Fibroblast of peridontal ligament (primary cell): ENCODE measurements at regions not wholly inside any gene's neighbourhood (a gene's known extent, or its start where the extent isn't known, plus 50 kb on each side); places are given as distances from the start of the nearest gene placed in this dataset.

ENCODE experiments used
- DNase-seq: peaks from one replicate; pipeline ENCODE4 v3.0.0-alpha.2; 2010; ENCODE audit errors: extremely low read depth

DNA sequence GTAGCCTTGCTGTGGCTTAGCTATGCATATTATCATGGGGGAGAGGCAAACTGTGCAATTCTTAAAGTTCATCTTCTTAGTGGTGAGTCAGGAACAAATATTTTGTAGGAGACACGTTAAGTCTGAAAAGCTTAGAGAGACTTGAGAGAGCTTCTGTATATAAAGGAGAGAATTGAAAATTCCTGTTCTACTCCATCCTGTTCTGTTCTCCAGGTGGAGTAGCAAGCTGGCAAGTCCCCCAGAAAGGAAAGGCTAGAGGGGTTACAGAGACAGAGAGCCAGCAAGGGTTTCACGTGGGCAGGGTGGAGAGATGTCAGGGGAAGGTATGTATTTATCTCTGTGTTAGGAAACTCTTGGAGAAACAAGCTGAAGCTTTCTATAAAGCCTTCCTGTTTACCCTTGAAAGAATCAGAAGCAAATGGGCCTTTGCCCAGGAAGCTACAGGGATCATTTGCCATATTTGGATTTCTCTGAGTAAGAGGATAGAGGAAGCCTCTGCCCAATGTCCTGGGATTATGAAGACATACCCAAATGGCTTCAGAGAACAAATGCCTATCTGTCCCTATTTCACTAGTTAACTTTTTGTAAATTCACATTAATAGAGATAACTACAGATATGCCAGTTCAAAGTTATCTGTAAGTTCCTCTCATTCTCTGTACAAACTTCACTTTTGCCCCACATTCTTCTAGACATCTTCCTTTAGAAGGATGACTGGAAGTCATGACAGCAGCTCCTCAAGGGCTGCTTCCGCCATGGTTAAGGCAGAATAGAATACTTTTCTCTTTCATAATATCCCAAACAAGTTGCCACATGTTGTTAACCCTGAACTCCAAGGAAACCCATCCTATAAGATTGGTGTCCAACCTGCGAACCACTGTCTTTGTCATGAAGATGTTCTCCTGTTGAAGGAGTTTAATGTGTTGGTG lies 126.7 kb upstream of the NEDD9 start:
- no peak for DNase-seq

DNA sequence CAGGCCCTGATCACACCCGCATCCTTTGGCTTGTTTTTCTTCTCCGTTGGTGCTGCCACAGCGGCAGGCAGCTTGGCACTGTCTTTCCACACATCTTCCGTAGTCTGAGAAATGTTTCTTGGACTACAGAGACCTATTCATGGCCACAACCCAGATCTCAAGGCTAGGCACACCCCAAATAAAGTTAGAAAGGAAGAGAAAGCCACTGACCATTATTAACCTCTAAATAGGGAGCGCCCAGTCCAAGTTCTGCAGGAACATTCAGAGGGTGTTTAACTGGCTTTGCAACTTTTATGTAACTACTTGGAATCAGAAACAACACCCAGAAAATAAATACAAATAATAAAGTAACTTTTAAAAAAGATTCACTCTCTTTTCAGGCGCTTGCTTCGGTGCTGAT lies 124.8 kb upstream of the NEDD9 start:
- no peak for DNase-seq

DNA sequence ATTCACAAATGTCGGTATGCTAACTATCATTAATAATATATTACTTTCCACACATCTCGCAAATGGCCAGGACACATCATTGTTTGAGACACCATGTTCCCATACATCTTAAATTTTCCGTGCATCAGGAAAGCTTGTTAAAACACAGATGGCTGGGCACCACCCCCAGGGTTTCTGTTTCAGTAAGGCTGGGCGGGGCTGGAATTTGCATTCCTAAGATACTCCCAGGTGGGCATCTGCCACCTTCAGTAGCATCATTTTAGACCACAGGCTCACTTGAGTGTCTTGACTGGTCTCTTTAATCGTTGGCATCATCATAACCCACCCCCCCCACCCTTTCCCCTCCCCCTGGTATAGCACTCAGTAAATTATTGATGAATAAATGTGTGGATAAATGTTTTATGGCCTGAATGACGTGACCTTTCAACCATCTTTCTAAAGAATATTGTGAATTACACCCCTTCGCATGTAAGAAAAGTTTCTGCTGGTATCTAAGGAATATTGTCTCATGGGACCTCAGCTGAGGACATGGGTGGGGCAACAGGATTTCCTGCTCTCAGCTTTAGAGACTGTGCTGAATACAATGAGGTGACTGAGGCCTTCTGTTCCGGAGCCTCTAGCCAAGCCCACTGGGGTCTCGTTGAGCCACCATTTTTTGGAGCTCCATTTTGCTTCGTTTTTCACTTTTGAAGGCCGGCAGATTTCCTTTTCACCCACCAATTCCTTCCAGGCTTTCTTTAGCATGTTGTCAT lies 124.1 kb upstream of the NEDD9 start:
- DNase-seq = no peak

DNA sequence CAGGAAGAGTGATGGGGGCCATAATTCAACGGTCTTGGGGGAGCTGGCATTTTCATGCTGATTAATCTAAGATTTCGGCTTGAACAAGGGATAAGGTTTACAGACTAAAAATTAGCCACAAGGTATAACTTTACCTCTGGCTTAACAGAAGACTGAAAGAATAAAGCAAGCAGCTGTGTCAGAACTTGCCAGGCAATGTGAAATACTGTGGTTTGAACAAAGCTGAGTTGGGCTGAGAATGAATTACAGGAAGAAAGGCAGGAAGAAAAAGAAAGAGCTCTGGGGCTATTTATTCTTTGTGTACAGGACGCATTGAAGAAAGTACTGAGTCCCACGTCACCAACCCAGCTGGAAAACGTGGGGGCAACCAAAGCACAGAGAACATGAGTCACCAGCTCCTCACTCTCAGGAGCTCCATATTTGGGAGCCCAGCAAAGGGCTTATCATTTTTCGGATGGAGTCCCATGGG lies 121.5 kb upstream of the NEDD9 start:
- DNase-seq = peak; percentile 89

DNA sequence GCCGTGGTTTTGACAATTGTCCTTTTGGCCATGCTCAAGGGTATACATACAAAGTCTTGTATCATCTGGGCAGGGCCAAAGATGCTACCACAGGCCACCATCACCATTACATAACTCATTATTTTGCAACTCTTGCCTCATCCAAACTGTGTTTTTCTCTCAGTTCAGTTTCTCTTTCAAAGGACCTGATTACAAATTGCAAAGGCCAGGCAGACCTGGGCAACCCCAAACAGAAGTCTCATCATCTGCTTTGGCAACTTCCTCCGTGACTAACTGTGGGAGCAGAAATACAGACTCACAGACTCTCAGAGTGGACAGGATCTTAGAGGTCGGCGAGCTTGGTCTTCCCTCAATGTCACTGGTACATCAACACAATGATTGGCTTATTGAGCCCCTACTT lies 117.8 kb upstream of the NEDD9 start:
- DNase-seq = peak; percentile 30

DNA sequence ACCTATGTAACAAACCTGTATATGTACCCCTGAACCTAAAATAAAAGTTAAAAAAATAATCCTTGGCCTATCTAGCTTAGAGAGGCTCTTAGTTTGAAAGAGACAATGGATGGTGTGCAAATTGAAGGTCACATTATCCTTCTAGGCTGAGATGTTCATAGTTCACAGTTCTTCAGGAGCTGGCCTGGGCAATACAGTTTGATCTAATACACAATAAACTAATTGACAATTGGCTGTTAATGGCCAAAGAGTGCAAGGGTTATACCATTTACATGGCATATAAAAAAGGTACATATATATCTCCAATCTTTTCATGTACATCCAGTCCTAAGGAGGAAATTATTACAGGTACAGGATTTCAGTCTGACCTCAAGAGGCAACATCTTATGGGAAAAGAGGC lies 117.4 kb upstream of the NEDD9 start:
- DNase-seq = no peak

DNA sequence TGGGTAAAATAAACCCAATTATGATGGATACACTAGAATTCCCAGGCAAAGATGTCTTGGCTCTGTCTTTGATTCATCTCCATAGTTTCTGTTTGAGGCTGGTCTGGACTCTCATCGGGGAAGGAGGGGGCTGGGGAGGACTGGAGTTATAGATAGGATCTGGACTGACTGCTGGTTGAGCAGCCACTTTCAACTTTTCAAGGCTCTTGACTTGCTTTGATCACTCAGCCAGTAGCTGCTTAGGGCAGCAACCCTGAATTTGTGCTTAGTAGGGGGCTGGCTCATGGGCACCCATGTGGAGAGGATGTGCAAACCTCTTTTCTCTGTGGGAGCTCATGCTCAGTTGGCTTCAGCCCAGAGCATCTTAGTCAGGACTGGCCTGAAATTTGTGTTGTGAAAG lies 114.0 kb upstream of the NEDD9 start:
- DNase-seq = no peak

DNA sequence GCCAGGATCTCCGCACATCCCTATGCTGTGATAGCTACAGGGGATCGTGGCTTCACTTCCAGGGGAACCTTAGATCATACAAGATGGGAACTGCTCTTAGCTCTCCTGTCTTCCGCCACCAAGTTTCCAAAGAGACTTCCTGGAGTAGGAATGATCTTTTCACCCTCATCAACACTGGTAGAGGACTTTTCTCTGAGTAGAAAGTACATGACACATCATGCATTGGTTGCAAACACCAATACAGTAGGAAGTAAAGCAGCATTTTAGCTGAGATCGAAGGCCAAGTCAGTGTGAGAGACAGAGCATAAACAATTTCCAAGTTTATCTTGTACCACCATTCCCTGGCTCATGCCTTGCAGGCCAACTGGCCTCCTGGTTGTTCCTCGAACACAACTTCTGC lies 113.1 kb upstream of the NEDD9 start:
- no peak for DNase-seq

DNA sequence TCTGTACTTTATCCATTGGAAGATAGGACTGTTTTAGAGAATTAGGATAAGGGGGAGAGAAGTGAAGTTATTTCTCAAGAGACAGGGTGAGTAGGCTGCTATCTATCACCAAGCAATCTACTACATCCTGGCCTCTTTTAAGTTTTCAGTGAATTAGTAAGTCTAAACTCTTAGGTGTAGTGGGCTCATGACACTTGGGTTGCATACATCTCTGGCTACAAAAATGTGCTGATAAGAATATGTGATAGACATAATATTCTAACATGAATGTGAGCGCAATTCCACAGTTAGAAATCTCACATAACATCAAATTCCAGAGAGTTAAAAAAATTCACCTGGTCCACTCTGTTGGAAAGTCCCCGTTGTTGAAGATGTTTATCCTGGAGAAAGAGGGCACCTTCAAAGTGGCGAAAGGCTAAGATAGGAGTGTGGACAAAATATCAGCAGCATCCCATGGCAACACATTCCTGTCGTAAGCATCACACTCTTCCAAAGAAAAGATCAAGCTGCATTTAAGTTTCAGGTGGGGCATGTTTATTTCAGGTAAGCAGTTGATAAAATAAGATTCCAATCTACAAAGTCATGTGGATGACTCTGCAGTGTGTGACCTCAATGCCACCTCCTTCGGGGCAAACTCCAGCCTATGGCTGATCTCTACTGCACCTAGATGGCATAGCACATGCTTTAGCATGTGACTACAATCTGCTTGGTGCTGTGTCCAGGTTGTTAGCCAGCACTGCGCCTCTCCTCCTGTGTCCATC lies 111.7 kb upstream of the NEDD9 start:
- DNase-seq = no peak

DNA sequence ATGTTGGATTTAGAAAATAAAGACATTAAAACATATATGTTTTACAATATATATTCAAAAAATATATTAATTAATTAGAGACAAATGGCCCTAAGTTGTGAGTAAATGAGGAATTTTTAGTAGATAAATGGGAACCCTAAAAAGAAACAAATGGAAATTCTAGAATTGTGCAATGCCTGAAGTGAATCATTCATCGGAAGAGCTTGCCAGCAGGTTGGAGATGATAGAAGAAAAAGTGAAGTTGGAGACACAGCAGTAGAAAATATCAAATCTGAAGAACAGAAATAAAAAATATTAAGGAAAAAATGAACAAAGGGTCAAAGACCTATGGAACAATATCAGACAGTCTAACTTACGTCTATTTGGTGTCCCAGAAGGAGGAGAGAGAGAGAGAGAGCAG lies 109.4 kb upstream of the NEDD9 start:
- peak; percentile 45 for DNase-seq

DNA sequence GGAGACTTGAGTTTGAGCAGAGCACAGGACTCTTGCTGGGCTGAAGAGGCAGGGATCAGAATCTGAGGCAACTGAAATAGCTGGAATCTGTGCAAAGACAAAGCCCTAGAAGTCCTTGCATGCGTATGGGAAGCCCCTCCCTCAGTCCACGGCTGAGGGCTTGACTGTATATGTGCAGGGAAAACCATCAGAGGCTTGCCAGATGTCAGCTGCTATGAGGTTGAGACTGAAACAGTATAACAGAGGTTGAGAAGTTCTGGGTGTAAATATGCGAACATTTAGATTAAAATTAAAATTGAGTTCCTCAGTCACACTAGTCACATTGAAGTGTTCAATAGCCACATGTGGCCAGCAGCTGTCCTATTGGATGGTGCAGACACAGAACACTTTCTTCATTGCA lies 108.8 kb upstream of the NEDD9 start:
- no peak for DNase-seq

DNA sequence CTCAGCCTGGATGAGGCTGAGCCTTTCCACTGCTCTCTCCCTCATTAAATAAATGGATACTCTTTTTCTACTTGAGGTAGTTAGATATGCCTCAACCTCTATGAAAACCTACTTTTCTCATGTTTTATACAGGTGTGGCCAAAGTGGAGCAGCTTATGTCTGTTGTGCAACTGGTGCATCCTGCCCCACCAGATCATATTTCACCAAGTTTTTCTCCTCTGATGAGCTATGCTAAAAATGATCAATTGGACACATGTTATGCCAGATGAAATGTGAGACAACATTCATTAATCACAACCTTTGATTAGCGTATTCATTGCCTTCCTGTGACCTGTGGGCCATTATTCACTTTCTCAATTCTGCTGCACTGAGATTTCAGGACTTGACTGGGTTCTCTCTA lies 106.9 kb upstream of the NEDD9 start:
- no peak for DNase-seq

DNA sequence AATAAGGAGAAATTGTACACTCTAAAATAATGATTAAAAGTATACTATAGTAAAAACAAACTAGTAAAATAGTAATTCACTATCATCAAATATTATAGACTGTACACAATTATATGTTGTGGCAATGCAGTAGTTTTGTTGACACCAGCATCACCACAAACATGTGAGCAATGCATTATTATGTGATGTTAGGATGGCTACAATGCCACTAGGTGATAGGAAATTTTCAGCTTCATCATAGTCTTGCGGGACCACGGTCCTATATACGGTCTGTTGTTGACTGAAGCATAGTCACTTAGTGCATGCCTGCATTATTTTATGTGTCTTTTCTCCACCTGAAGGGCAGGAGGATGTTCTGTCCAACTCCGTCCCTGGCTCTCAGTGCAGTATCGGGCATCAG lies 104.8 kb upstream of the NEDD9 start:
- DNase-seq = no peak

DNA sequence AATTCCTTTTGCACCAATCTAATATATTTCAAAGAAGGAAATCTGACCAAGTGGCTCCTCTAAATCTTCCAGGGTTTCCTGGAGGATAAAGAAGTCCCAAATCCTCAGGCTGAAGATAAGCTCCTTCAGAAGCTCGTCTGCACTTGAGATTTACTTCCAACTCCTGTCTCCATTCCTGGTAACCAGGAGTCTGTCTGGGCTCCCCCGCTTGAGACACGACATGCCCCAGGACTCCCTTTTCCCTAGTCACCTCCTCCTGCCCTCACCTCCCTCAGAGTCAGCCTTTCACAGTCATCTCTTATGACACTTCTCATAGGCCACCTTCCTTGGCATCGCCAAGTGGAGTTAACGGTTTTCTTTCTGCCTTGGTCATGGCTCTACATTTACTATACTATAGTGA lies 103.4 kb upstream of the NEDD9 start:
- DNase-seq = no peak

DNA sequence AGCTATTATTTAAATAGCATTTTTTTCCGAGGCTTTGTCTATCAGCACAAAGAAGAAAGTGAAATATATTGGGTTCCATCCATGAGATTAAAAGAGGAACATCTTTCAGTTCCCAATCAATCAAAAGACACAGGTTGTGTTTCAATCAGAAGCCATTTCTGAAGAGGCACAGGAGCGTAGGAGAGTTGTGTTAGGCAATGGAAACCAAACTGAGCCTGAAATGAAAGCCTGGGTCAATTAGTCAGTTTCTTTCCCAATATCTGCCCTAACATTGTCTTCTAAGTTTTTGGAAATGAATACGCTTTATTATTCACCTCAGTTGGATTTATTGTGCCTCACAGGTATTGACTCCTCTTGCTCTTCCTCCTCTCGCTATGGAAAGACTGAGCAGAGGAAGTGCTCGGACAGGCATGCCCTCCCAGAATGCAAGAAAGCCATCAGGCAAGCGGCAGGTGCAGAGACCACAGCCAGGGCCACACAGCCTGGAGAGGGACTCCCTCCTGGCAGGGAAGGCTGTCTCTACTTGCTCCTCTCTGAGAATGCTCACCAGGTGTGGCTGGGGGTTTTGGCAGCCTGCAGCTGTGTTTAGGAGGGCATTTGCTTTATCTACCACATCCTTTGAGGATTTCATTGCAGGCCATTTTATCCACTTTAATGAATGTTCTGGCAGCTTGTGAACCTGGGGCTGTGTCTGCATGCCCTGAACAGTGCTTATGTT lies 100.8 kb upstream of the NEDD9 start:
- DNase-seq = no peak

DNA sequence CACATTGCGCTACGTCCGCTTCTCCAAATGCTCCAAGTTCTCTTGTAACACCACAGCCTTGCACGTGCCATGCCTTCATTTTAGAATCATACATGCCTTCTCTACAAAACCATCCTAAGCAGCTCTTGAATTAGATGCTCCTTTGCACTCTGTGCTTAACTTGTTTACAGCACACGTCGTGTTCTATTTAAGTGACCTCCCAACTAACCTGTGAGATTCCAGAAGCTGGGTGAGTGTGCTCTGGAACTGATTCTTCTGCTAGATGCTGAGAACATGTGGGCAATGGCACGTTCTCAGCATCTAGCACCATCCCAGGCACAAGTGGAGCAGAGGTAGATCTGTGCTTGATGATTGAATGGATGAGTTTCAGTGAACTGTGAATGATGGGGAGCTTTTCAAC lies 100.0 kb upstream of the NEDD9 start:
- DNase-seq = no peak

DNA sequence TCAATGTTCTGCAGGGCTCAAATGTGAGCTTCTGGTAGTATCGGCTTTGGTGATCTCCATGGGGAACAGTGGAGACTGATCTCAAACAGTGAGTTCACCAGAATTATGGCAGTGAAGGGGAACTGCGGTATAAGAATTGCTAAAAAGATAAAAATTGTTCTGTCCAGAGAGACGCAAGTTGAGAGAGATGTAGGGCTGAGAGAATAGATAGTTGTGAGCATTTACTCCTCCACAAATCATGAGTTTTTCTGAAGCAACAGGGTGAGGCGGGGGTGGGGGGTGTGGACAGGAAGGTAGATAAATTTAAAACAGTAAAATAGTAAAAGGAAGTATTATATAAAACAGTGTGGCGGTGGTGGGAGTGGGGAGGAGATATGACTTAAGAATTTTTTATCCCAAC lies 98.6 kb upstream of the NEDD9 start:
- DNase-seq = no peak

DNA sequence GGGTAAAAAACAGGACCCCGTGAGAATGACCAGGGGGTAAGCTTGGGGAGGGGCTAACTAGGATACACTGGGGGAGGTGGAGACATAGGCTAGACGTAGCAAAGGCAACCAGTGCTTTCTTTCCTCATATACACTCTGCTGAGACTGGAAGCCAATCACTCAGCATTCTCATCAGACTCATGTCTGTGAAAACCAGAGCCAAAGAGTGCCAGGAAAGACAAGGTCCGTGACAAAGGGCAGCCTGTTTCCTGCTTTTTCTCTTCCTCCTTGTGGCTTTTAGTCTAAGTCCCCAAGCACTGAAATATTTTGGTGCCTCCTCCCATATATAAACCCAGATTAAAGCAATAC lies 97.9 kb upstream of the NEDD9 start:
- no peak for DNase-seq

DNA sequence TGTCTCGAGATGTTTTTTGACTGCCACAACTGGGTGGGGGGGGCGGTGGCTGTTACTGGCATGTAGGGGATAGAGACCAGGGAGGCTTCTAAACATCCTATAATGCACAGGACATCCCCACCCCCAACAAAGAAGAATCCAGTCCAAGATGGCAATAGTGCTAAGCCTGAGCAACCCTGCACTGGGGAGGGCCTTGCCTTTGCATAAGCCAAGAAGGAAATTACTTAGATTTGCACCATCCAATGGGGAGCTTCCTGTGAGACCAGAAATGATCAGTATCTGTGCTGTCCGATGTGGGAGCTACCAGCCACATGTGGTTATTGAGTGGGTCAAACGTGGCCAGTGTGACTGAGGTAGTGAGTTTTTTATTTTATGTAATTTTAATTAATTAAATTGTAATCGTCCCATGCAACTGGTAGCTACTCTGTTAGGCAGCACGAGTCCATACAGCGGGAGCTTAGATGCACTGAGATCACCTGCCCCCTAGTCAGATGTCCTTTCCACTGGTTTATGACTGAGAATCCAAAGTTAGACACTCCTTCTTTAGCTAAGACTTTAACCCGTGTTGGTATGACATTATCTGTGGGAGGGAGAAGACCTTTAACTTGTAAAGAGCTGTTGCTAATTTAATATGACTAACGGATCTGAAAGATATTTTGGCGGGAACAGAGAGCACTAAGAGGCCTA lies 97.4 kb upstream of the NEDD9 start:
- no peak for DNase-seq

DNA sequence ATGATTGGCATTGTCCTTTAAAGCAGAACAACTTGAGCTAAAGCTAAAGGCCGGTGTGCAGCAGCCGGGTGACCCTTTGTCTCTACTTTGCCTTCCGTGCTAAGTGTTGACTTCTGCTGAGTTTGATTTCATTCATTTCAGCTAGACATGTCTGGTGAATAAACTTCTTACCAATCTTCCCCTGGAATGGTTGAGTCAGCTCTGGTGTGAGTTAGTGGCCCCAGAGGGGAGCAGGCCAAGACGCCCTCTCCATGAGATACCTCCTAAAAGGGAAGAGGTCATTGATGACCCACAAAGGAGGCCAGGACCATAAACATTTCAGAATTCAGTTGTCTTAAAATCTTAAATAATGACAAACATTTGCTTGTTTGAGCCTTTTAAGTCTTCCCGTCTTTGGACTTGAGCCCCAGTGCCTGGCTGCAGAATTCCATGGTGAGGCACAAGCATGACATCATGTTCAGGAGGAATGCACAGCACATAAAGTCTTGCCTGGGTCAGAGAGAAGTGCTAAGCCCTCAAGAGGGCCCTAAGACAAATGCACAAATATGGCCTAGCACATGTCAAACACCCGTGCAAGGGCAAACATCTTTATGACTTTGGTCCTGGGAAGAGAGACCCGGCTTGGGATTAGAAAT lies 96.3 kb upstream of the NEDD9 start:
- DNase-seq = peak; percentile 49

DNA sequence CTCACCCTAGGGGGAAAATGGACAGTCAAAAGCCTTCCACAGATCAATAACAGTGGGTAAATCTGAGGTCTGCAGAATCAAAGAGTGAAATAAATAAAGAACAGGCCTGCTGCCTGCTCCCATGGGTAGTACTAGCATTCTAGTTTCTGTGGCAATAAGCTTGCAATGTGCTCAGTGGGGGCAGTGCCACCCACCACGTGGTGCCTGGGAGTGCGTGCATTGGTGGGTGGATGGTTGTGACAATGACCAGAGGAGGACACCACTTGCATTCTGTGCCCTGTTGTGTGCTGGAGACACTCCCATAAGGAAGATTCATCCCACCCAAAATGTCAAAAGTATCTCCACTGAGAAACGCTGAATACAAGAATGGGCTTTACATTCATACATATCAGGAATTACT lies 95.5 kb upstream of the NEDD9 start:
- DNase-seq = no peak
